Trophoblast cell (in vitro differentiated cells and primary cell): ENCODE measurements at regions not wholly inside any gene's neighbourhood (a gene's known extent, or its start where the extent isn't known, plus 50 kb on each side); places are given as distances from the start of the nearest gene placed in this dataset.

ENCODE experiments used
- DNase-seq, 2 donors: peaks; one replicate each; pipeline ENCODE4 v3.0.0-alpha.2; 2016
- H2AFZ ChIP-seq: 2 replicates; pipeline ENCODE4 v1.6.1; 2013; ENCODE audit warnings: low read length, moderate library complexity, mild to moderate bottlenecking; ENCODE audit not compliant: insufficient read depth, poor library complexity
- H2AK5ac ChIP-seq: 2 replicates; pipeline ENCODE4 v1.6.1; 2013; ENCODE audit warnings: mild to moderate bottlenecking, low read length
- H2BK120ac ChIP-seq: 2 replicates; pipeline ENCODE4 v1.6.1; 2013; ENCODE audit warnings: low read length, mild to moderate bottlenecking, moderate library complexity; ENCODE audit not compliant: insufficient read depth, poor library complexity
- H2BK12ac ChIP-seq: 2 replicates; pipeline ENCODE4 v1.6.1; 2013; ENCODE audit warnings: mild to moderate bottlenecking, low read length, moderate library complexity
- H2BK5ac ChIP-seq: 2 replicates; pipeline ENCODE4 v1.6.1; 2013; ENCODE audit warnings: low read length, low read depth, moderate library complexity, mild to moderate bottlenecking; ENCODE audit not compliant: poor library complexity
- H3K14ac ChIP-seq: 2 replicates; pipeline ENCODE4 v1.6.1; 2013; ENCODE audit warnings: mild to moderate bottlenecking, low read length
- H3K18ac ChIP-seq: 2 replicates; pipeline ENCODE4 v1.6.1; 2013; ENCODE audit warnings: mild to moderate bottlenecking, low read length
- H3K23ac ChIP-seq: 2 replicates; pipeline ENCODE4 v1.6.1; 2013; ENCODE audit warnings: low read length
- H3K27ac ChIP-seq: 2 replicates; pipeline ENCODE4 v1.5.1; 2013; ENCODE audit warnings: low read depth, mild to moderate bottlenecking, inconsistent platforms, low read length, moderate library complexity
- H3K27me3 ChIP-seq: 2 replicates; pipeline ENCODE4 v1.6.1; 2013; ENCODE audit warnings: inconsistent platforms, mild to moderate bottlenecking, low read length, moderate library complexity; ENCODE audit not compliant: insufficient read depth
- H3K36me3 ChIP-seq, 2 experiments: 1 replicate in 1 of 2; 2 replicates in 1 of 2; pipeline ENCODE4 v1.6.1; 2013; ENCODE audit warnings: low read length in 2 of 2, mild to moderate bottlenecking in 2 of 2, moderate library complexity in 1 of 2; ENCODE audit not compliant: insufficient read depth in 2 of 2, control insufficient read depth in 1 of 2
- H3K4ac ChIP-seq: 2 replicates; pipeline ENCODE4 v1.6.1; 2013; ENCODE audit warnings: low read depth, mild to moderate bottlenecking, low read length, moderate library complexity
- H3K4me1 ChIP-seq, 2 experiments: 1 replicate in 1 of 2; 2 replicates in 1 of 2; pipeline ENCODE4 v1.6.1; 2013; ENCODE audit warnings: low read length in 2 of 2, mild to moderate bottlenecking in 2 of 2, moderate library complexity in 1 of 2; ENCODE audit not compliant: insufficient read depth in 2 of 2, control insufficient read depth in 1 of 2
- H3K4me2 ChIP-seq: 2 replicates; pipeline ENCODE4 v1.6.1; 2013; ENCODE audit warnings: inconsistent platforms, mild to moderate bottlenecking, low read length, moderate library complexity
- H3K4me3 ChIP-seq: 2 replicates; pipeline ENCODE4 v1.5.1; 2013; ENCODE audit warnings: mild to moderate bottlenecking, low read depth, low read length, inconsistent platforms
- H3K79me1 ChIP-seq: one replicate; pipeline ENCODE4 v1.6.1; 2013; ENCODE audit warnings: low read length
- H3K79me2 ChIP-seq: 2 replicates; pipeline ENCODE4 v1.6.1; 2013; ENCODE audit warnings: low read length, mild to moderate bottlenecking; ENCODE audit not compliant: control insufficient read depth, insufficient read depth, poor library complexity
- H3K9ac ChIP-seq: 2 replicates; pipeline ENCODE4 v1.6.1; 2013; ENCODE audit warnings: mild to moderate bottlenecking, low read length
- H3K9me3 ChIP-seq: 2 replicates; pipeline ENCODE4 v1.6.1; 2013; ENCODE audit warnings: low read depth, mild to moderate bottlenecking, control low read depth, inconsistent platforms, low read length; ENCODE audit not compliant: insufficient read depth
- H4K12ac ChIP-seq: 2 replicates; pipeline ENCODE4 v1.6.1; 2013; ENCODE audit warnings: low read depth, mild to moderate bottlenecking, low read length, moderate library complexity
- H4K8ac ChIP-seq: 2 replicates; pipeline ENCODE4 v1.6.1; 2013; ENCODE audit warnings: low read depth, mild to moderate bottlenecking, low read length, moderate library complexity
- H4K91ac ChIP-seq: one replicate; pipeline ENCODE4 v1.6.1; 2013; ENCODE audit warnings: low read depth, mild to moderate bottlenecking, low read length, moderate library complexity
- WGBS: extraction: QIAGEN DNeasy Blood & Tissue Kit; methylation state at CpG from one replicate; pipeline ENCODE4 v1.1.7; 2013; ENCODE audit warnings: missing lambda C conversion rate; ENCODE audit not compliant: insufficient read length, insufficient coverage; ENCODE audit errors: extremely low coverage; 5-methylcytosine and 5-hydroxymethylcytosine counted together

DNA sequence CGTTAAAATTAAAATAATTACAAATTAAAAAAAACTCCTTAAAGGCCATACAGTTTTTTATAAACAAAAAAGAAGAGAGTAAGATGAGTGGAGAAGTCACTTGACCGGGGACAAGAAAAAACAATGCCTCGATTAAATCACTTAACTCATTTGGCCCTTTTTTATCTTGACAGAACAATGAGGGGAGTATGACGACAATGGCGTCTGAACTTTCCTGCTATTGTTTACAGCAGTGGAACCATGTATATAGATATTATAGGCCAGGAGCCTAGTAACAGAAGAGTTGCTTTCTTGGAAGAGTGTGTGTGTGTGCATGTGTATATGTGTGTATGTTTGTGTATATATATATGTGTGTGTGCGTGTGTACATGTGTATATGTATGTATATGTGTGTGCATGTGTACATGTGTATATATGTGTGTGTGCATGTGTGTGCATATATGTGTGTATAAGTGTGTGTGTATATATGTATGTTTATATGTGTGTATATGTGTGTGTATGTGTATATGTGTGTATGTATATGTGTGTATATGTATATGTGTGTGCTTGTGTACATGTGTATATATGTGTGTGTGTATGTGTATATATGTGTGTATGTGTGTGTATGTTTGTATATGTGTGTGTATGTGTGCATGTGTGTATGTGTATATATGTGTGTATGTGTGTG is 153.4 kb upstream of the FAT1 start:
- H4K91ac ChIP-seq = no peak overlapping the region

DNA sequence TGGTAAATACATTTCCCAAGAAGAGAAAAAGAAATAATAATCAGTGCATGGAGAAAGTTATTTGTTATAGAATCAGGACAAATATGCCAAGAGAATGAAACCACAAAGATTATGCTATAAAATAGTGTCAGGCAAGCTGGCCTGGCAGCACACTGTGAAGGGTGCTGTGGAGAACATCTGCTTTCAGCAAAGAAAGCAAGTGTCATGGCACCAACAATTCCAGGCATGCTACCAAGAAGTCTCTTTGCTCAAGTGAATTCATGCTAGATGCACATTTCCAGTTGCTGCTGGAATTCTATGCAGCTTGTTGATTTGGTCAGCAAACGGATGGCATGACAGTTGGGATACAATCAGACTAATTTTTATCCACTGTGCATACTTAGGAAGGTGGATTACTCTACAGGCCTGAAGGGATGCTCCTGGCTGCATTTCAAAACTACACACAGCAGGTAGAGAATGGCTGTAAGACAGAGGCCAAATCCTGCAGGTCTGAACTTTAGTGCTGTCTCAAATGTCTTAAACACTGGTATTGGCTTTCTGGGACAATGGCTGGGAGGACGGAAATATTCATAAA is 154.6 kb upstream of the FAT1 start:
- no peaks in the 10 kb centered on the region for H3K79me2 ChIP-seq
- H3K23ac ChIP-seq = no peak overlapping the region
- H3K4me2 ChIP-seq = no peak overlapping the region
- no peaks in the 10 kb centered on the region for H3K79me1 ChIP-seq
- no peak overlapping the region for H2BK12ac ChIP-seq
- H2BK5ac ChIP-seq = no peak overlapping the region
- no peak overlapping the region for H3K4ac ChIP-seq
- H2AK5ac ChIP-seq = no peak overlapping the region
- H3K4me1 ChIP-seq = no peaks in the 10 kb centered on the region
- H3K36me3 ChIP-seq = no peaks in the 10 kb centered on the region
- no peak for DNase-seq
- H3K14ac ChIP-seq = no peak overlapping the region
- H4K91ac ChIP-seq = no peak overlapping the region
- peak overlapping the region; percentile 40 for H3K9ac ChIP-seq
- no peak overlapping the region for H4K8ac ChIP-seq
- H4K12ac ChIP-seq = no peak overlapping the region
- no peak overlapping the region for H3K27ac ChIP-seq
- no peaks in the 10 kb centered on the region for H3K9me3 ChIP-seq
- H3K27me3 ChIP-seq = no peaks in the 10 kb centered on the region
- H3K18ac ChIP-seq = no peak overlapping the region
- no peak overlapping the region for H2AFZ ChIP-seq
- no peak overlapping the region for H3K4me3 ChIP-seq
- H2BK120ac ChIP-seq = no peak overlapping the region
- WGBS = no CpG with 5 or more reads among the region's 2 CpGs

More for the DNA sequence above, 153.4 kb upstream of the FAT1 start:
- Histone ChIP-seq H3K4me1 (no peaks in the 10 kb centered on the region), H3K18ac (no peak overlapping the region), H3K4me2 (no peak overlapping the region), H2BK5ac (no peak overlapping the region), H3K36me3 (no peaks in the 10 kb centered on the region), H3K9me3 (no peaks in the 10 kb centered on the region), H3K14ac (no peak overlapping the region), H3K27me3 (no peaks in the 10 kb centered on the region), H3K4me3 (no peak overlapping the region), H2BK12ac (no peak overlapping the region), H3K79me2 (no peaks in the 10 kb centered on the region), H4K8ac (no peak overlapping the region), H2AFZ (no peak overlapping the region), H3K79me1 (no peaks in the 10 kb centered on the region), H3K27ac (no peak overlapping the region), H3K23ac (no peak overlapping the region), H3K4ac (no peak overlapping the region), H4K12ac (no peak overlapping the region), H2BK120ac (no peak overlapping the region), H3K9ac (no peak overlapping the region), H2AK5ac (no peak overlapping the region)
- WGBS = no CpG with 5 or more reads among the region's 6 CpGs
- no peak for DNase-seq

DNA sequence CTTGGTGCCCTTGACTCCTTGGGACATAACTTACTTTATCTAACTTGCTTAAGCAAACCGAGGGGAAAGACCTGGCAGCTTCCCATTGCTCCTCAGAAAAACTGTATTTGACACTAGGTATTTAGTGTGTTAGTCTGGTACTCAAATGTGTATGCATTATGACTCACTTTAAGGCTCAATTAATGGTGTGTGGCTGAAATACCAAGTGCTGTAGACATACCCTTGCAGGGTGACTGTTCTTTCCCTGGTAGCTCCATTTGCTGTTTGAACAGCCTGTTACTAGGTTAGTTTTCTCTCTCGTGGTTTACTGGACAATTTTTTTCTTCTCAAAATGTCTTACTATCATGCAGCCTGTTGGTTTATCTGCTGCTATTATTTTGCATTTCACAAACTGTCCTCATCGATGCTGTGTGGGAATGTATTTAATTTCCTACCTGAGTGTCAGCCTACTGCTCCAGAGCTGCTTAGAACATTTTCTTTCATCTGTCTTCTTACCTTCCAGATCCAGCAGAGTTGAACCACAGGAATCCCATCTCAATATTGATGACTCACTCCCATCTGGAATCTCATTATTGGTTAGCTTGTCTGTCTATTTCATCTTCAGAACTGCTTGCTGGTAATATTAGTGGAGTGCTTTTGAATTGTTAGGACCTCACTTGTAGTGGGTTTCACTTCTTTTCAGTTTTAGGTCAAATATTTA is 158.0 kb upstream of the FAT1 start:
- H3K27ac ChIP-seq = peak overlapping the region; percentile 14
- H3K4me2 ChIP-seq = no peak overlapping the region
- H3K18ac ChIP-seq = no peak overlapping the region
- no peak overlapping the region for H3K9ac ChIP-seq
- H3K79me2 ChIP-seq = no peaks in the 10 kb centered on the region
- no peak overlapping the region for H2AK5ac ChIP-seq
- no peak overlapping the region for H2AFZ ChIP-seq
- no peak overlapping the region for H4K12ac ChIP-seq
- H2BK120ac ChIP-seq = no peak overlapping the region
- no peaks in the 10 kb centered on the region for H3K79me1 ChIP-seq
- no peaks in the 10 kb centered on the region for H3K9me3 ChIP-seq
- no peak overlapping the region for H3K4ac ChIP-seq
- no CpG with 5 or more reads among the region's 3 CpGs for WGBS
- no peaks in the 10 kb centered on the region for H3K4me1 ChIP-seq
- no peak overlapping the region for H4K8ac ChIP-seq
- no peak overlapping the region for H2BK12ac ChIP-seq
- H3K14ac ChIP-seq = no peak overlapping the region
- no peak overlapping the region for H3K23ac ChIP-seq
- no peaks in the 10 kb centered on the region for H3K27me3 ChIP-seq
- no peak for DNase-seq
- no peak overlapping the region for H4K91ac ChIP-seq
- no peaks in the 10 kb centered on the region for H3K36me3 ChIP-seq
- H3K4me3 ChIP-seq = no peak overlapping the region
- H2BK5ac ChIP-seq = no peak overlapping the region

DNA sequence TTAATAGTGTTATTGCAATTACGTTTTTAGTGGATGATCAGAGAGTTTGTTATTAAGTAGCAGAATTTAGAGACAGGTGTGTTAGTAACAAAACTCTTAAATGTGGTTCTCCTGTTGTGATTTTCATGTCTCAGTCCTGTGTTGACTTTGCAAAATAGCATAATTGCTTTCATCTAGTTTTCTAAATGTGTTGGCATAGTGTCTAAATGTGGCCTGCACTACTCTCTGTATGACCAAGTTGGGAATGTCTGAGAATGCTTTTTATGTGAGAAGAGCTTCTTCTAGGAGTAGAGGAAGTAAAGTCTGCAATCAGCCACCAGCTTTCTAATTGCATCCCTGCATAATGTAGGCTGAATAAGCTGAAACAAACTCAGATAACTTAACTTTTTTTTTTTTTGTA is 158.6 kb upstream of the FAT1 start:
- H3K27me3 ChIP-seq = no peaks in the 10 kb centered on the region
- H2BK120ac ChIP-seq = no peak overlapping the region
- no peak overlapping the region for H3K4me3 ChIP-seq
- no peak overlapping the region for H2BK5ac ChIP-seq
- no peaks in the 10 kb centered on the region for H3K36me3 ChIP-seq
- H3K79me1 ChIP-seq = no peaks in the 10 kb centered on the region
- H3K9ac ChIP-seq = no peak overlapping the region
- H4K12ac ChIP-seq = no peak overlapping the region
- H3K4ac ChIP-seq = no peak overlapping the region
- H3K18ac ChIP-seq = no peak overlapping the region
- no peak overlapping the region for H3K23ac ChIP-seq
- H3K27ac ChIP-seq = peak overlapping the region; percentile 14
- H2AK5ac ChIP-seq = no peak overlapping the region
- no peaks in the 10 kb centered on the region for H3K4me1 ChIP-seq
- H2AFZ ChIP-seq = no peak overlapping the region
- no CpG with 5 or more reads among the region's 1 CpG for WGBS
- H3K79me2 ChIP-seq = no peaks in the 10 kb centered on the region
- H2BK12ac ChIP-seq = no peak overlapping the region
- H3K9me3 ChIP-seq = no peaks in the 10 kb centered on the region
- no peak overlapping the region for H4K8ac ChIP-seq
- H4K91ac ChIP-seq = no peak overlapping the region
- H3K4me2 ChIP-seq = no peak overlapping the region
- no peak overlapping the region for H3K14ac ChIP-seq
- no peak for DNase-seq
